ENCODE measurements at regions not wholly inside any gene's neighbourhood (a gene's known extent, or its start where the extent isn't known, plus 50 kb on each side); places are given as distances from the start of the nearest gene placed in this dataset.
"Not testable (repeated sequence)": the region's sequence is repeated elsewhere in the genome, so short reads cannot be mapped to it uniquely, and the experiment has no call there.

DNA sequence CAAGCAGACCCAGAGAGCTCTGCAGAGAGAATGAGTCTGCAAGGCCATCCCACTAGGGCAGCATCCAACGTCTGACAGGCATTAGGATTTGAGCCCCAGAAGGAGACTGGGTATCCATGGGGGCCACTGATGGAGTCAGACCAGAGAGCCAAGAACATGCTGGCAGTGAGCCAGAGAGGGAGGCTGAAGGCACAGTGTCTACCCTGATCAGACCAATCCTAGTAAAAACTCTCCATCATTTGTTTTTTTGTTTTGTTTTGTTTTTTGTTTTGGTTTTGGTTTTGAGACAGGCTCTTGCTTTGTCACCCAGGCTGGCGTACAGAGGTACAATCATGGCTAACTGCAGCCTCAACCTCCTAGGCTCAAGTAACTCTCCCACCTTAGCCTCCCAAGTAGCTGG lies 133.1 kb upstream of the LYZL2 start:
- DNase-seq, result no peak

DNA sequence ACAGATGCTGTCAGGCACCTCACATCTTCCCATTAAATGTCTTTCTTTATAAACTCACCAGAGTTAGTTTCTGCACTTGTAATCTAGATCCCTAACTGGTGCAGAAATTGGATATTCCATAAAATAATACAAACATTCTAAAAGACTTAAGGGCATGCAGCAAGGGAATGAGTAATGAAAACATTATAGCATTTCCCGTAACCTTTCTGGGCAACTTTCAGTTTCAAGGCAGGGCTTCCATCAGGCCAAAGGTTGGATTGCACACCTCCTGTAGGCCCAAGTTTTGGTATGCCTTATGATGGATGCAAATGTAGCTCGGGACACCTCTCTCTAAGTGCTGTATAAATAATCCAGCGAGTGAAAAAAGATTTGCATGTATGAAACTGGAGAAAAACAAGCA lies 129.9 kb upstream of the LYZL2 start:
- DNase-seq, result no peak

DNA sequence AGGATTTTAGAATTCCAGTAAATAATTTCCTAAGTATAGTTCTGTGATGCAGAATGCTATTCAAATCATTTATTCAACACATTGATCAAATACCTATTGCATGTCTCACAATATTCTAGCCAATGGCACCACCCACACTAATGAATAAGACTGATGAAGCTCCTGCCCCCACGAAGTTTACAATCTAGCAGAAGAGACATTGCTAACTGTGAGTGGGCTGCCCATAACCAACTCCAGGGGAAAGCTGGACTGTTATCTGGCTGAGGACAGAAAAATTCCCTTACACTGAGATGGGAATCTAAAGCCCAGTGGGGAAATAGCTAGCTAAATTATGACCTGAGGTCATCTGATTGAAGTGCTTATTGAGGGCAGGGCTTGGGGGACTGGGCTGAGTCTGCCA lies 128.8 kb upstream of the LYZL2 start:
- no peak for DNase-seq

DNA sequence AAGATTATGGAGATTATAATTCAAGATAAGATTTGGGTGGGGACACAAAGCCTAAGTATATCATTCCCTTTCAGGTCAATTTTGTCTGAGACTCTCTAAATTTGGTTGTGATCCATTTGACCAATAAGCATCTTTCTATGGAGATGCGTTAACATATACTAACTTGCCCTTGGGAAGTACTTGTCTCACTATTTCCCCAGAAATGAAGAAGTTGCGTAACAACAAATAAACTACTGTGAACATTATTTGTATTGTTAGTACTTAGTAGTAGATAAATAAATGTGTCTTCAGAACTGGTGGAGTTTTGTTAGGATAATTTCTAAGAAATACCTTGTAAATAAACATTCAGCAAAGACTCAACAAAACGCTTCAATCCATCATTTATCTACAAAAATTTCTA lies 127.3 kb upstream of the LYZL2 start:
- DNase-seq, result no peak

DNA sequence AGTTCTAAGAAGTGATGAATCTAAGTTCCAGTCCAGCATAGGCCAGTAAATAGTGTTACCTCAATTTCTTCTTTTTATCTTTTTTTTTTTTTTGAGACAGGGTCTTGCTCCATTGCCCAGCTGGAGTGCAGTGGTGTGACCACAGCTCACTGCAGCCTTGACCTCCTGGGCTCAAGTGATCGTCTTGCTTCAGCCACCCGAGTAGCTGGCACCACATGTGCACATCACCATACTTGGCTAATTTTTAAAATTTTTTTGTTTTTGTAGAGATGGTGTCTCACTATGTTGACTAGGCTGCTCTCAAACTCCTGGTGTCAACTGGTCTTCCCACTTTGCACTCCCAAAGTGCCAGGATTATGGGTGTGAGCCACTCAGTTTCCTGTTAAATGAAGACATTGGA lies 126.6 kb upstream of the LYZL2 start:
- no peak for DNase-seq

DNA sequence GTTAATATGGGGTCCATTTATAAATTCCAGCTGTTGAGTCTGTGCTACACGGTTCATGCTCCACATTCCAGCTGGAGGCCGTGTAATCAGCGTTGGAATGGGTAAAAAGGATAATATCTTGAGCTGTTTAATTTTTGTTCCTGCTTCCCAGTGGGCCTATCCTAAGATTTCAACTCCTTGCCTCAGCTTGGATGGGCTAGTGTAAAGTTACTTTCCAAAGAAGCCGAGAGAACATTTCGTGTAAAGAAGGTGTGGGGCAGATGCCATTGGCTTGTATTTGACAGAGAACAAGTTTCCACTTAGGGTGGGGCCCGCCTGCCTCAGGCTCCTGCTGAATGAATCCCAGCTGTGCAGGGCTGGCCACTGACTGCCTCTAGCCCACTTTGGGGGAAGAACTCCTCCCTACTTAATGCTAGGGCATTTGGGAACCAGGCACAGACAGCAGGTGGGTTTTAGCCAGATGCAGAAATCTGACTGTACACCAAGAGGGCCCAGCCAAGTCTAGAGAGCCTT lies 125.9 kb upstream of the LYZL2 start:
- no peak for DNase-seq

DNA sequence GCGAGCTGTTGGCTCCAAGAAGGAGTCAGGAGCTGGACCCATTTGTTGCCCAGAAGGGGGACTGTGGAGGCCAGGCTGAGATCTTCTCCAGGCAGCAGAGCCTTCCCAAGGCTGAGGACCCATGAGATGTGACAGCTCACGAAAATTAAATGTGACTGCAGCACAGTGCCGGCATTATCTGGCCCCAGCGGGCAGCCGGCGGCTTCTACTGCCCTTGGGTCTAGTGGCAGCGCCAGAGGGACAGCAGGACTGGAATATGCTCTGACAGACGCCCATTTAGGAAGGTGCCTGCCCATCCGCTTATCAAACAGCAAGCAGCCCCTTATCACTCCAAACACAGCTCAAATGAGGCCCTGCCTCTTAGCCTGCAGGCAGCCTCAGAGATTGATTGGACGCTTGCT lies 122.9 kb upstream of the LYZL2 start:
- no peak for DNase-seq

DNA sequence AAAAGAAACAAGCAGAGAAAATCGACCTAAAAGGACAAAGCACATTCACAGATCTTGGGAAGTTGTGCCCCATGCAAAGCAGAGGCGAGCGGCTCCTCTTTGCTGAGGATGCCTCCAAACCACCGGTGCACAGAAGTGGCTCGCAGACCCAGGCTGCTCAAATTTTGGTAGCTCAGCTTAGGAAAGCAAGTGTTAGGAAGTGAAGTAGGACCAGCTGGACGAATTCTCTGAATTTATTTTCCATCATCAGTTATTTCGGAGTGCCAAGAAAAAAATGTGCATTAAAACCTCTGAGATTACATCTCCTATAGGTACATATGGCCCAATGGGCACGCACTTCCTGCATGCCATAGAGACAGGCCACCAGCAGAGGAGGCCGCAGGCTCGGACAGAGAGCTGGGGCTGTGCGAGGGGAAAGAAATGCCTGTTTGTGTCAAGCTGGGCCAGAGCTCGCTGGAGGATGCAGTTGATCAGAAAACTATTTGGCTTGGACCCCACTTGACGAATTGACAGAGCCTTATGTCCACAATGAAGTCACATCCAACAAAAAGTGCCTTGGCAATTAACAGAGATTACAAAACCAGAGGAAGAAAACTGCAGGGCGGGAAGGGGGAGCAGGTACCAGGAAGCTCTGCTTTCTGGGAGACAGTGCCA lies 122.3 kb upstream of the LYZL2 start:
- DNase-seq, result peak; percentile 40

DNA sequence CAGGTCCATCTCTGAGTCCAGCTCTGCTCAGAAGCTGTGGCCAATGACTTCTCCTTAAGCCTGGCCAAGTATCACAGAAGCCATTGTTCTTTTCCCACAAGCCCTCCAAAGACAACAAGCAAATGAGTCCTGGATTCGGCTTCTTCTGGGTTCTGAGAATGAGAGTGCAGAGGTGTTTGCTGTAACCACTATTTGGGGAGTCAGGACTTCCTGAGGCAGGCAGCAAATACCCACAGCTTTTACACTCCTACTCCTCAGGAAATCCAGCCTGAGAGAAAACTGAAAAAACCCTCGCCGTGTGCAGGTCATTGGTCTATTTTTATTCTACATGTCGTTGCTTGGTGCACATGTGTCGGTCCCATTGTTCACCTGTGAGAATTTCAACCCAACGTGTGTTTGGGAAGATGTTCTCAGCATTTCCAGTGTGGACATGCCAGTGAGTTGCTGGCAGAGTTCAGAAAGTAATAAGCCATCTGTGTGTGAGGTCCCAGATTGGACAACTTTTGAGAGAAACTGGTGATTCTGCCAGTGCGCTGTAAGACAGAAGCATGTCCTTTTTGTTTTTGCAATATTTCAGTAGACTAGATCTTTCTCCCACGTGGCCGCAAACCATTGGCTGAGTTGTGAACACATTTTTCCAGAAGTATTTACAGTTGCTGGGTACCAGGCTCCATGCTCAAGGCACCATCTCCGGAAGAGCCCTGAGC lies 121.6 kb upstream of the LYZL2 start:
- no peak for DNase-seq

DNA sequence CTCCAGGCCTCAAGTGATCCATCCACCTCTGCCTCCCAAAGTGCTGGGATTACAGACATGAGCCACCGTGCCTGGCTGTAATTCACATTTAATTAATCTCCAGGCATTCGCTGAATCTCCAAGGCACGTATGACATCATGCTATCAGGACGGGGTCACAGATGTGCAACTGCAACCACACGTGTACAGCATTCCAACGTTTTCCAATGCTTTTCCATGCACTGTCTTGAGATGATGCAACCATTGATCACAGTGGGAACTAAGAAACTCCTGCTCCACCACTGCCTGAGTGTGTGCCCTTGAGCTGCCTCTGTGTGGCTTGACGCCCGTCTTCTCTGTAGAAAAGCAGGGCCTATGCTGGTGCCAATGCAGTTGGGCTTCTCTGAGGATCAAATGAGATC lies 119.8 kb upstream of the LYZL2 start:
- no peak for DNase-seq

DNA sequence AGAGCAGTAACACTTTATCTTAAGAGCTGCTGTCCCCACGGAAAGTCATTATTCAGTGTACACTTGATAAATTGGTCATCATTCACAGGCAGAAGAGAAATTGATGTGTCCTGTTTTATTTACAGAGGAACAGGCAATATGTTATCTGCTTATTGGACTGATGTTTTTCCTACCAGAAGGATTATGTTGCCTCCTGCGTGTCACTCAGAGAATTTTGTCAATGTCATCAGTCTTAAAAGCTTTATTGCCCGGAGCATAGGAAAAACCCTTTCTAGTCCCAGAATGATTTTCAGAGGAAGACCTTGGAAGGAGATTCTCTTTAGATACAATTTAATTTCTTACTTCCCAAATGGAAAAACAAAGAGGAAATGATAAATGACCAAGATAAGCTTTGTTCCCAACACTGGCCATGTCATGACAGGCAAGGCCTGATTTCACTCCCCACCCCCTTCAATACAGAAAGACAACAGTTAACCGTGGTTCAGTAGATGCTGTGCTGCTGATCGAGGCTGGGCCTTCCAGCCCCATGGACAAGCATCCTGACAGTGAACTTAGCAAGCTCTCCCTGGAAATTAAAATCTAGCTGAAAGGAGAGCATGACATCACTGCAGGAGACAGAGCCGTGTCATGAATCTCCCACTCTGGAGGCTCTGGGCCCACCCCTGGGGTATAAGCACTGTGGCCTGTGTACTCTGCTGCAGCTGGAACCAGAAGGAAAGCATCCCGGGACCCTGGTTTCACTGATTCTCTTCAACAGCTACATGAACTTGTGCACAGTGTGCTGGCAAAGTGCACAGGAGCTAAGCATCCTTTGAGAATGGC lies 118.8 kb upstream of the LYZL2 start:
- DNase-seq, result no peak

DNA sequence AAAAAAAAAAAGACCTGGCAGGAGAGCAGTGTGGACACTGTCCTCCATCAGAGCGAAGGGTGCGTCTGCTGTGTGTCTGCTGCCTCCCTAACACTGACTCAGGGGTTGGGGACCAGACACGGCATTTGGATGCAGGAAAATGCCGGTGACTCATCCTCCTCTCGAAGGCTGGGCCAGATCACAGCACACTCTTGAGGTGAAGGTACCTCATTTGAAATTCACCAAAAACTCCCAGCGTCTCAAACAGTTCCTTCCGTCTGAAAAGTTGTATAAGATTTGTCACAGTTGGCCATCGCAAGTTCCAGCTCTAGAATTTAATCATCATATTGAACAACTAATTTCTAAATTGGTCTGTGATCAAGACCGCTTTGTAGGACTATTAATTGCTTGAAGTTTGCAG lies 118.1 kb upstream of the LYZL2 start:
- DNase-seq, result no peak

DNA sequence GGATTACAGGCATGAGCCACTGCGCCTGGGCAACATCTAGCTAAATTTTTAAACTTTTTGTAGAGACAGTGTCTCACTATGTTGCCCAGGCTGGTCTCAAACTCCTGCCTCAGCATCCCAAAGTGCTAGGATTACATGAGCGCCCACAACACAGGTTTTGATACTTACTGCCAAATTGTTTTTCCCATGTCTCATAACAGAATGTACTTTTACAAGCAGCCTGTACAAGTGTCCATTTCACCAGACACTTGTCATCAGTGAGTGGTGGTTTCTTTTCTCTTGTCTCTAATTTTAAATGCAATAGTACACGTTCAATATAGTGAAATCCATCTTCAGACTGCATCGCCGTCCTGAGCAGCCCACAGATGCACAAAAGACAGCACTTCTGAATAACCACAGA lies 116.4 kb upstream of the LYZL2 start:
- DNase-seq, result no peak

DNA sequence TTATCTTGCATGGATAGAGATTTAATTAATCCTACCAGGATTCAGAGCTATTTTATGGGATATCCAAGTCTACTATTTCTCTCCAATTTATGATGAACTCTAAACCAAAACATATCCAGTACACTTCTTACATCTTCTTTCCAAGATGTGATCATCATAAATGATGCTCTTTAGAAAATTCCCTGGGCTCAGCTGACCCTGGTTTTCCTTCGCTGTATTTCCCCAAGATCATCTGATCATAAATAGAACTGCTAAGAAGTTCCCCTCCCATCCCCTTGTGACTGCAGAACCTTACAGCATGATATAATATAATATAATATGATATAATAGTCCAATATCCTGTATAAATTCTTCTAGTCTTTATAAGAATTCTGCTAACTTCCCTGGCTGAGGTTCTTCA lies 114.6 kb upstream of the LYZL2 start:
- no peak for DNase-seq

DNA sequence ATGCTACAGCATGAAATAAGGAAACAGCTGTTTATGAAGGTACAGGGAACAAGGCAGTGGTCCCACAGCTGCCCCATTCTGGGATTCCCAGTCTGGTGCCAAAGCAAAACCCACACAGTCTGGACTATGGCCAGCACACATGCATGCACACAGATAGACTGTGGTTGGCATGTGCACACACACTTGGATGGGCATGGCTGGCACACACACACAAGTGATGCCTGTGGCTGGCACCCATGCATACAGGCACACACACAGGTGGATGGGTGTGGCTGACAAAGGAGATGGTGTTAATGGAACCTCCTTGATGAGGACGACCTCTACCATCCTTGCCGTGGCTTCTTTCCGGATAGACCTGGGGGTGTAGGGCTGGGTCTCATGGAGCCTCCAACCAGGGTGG lies 114.0 kb upstream of the LYZL2 start:
- no peak for DNase-seq

DNA sequence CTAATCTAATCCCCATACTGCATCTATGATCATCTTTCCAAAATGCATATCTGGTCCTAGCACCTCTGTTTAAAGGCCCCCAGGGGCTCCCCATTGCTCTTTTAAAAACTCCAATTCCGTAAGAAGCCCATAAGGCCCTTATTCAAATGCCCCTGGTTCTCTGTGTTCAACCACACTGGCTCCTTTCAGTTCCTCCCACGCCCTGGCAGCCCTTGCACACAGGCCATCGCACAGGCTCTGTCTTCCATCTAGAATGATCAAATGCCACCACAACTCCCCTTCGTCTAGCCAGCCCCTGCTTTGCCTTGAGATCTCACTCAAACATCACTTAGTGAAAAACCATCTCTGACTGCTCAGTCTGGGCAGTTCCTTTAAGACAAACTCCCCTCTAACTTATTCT lies 112.9 kb upstream of the LYZL2 start:
- DNase-seq, result no peak

DNA sequence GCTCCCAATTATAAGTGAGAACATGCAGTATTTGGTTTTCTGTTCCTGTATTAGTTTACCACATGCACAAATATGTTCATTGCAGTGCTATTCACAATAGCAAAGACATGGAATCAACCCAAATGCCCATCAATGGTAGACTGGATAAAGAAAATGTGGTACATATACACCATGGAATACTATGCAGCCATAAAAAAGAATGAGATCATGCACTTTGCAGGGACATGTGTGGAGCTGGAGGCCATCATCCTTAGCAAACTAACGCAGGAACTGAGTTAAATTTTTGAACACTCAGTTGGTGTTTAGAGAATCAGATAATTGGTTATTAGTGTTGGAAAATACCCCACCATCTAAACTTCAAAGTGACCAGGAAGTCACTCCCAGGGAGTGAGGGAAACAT lies 111.2 kb upstream of the LYZL2 start:
- not testable (repeated sequence) for DNase-seq

DNA sequence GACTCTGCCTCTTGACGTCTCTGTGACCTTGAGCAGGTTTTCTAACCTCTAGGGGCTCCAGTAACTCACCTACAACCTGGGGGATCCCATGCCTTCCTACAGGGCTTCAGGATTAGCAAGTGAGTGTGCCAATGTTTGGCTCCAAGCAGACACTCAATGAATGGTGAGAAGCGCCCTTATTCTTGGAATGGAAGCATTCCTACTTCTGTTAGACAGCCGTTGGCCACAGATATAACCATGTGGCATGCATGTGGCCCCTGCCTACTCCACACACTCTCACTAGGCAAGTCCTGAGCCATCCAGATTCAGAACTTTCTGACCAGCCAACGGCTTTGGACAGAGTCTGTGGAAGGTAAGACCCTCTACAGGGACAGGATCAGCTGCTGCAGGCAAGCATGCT lies 108.9 kb upstream of the LYZL2 start:
- DNase-seq, result no peak

DNA sequence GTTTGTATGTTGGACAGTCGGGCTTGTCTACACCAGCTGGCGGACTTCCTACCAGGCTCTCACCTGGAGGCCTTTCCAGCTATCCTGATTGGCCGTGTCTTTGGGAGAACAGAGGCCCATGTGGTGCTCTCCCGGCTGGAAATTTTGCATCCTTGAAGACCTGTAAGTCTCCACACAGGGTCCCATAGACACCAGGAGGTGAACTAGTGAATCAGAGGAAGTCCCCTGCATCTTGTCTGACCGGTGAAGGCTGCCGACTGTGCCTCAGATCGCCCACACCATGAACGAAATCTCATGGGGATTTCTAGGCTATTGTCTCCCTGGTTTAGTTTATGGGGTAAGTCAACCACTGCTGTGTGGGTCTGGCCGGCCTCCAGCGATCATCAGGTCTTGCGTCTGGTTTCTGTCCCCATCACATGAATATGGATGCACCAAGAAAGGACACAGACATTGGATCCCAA lies 108.4 kb upstream of the LYZL2 start:
- no peak for DNase-seq

DNA sequence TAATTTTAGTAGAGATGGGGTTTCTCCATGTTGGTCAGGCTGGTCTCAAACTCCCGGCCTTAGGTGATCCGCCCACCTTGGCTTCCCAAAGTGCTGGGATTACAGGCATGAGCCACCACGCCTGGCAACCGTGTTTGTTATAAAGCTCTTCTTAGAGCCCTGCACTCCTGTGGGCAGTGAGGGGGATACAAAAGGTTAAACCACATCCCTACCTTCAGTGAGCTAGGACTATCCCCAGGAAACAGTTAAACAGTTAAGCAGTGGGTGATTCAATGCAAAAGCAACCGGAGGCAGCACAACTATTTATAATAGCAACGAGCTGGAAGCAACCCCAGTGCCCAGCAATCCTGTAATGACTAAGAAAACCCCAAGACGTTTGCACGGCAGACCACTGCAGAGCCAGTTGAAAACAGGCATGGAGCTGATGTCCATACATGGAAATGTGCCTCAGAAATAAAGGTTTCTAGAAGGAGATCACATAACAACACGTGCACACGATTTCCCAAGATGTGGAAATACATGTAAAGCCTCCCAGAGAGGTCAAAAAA lies 107.2 kb upstream of the LYZL2 start:
- no peak for DNase-seq

DNA sequence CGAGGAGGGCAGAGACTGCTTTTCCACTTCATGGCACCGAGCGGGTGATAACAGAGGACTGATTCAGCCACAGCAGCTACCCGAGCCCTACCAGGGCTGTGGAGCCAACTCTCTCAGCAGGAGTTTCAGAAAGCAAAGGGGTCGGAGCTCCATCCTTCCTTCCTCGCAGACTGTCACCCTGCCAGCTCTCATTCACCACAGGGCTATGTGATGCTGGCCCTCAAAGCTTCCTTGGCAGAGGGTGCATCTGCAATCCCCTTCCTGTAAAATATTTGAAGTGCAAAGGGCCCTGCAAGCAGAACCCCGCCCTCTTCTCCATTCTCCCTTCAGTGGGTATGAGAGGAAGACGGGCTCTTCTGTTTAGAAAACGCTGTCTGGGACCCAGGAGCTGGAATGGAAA lies 105.3 kb upstream of the LYZL2 start:
- DNase-seq, result no peak

DNA sequence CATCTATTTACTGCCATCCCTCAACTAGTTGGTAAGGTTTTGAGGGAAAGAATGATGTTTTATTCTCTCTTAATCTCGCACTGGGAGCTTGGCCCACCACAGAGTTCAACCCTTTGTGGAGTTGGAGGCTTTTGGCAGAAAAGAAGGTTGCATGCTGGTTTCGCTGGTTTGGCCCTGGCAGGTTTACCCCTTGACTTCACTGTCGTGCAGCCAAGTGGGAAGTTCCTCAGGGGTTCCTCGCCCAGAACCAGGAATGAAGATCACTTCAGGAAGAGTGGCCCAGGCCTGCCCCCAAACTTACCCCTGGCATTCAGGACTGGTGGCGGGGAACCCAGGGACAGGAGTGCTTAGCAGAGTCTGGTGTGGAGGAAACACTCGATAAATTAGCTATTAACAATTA lies 103.1 kb upstream of the LYZL2 start:
- no peak for DNase-seq

DNA sequence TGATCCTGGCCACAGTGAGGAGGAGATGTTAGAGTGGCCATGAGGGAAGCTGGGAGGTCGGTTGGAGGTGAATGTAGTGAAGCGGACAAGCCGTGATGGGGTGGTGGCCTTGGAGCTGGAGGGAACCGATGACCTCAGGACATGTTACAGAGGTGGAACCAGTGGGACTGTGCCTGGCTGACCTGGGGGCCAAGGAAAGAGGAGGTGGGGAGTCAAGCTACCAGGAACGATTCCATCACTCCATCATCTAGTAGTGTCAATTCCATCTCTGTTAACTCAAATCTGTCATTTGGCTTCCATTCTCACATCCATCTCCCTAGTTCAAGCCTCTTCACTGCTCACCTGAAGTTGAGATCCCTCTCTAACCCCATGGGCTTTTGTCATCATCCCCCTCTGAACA lies 102.4 kb upstream of the LYZL2 start:
- DNase-seq, result no peak

DNA sequence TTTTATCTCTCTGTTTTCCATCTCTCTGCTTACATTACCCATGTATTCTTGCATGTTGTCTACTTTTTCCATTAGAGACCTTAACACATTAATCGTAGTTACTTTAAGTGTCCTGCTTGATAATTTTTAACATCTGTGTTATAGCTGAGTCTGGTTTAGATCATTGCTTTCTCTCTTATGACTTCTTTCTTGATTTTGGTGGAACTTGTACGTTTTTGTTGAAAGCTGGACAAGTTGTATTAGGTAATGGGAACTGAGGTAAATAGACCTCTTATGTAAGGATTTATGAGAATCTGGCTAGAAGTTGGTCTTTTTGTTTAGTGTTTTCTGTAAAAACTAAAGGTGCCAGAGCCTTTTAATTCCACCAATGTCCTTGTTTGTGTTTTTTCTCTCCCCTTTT lies 100.8 kb upstream of the LYZL2 start:
- no peak for DNase-seq
